ENCODE measurements at regions not wholly inside any gene's neighbourhood (a gene's known extent, or its start where the extent isn't known, plus 50 kb on each side); places are given as distances from the start of the nearest gene placed in this dataset.
"Not testable (repeated sequence)": the region's sequence is repeated elsewhere in the genome, so short reads cannot be mapped to it uniquely, and the experiment has no call there.

- H3K36me3 ChIP-seq, H3K27me3 ChIP-seq, H3K9me3 ChIP-seq, H3K4me3 ChIP-seq: not testable (repeated sequence)
- Histone ChIP-seq H3K27ac (peak overlapping the region in 3 of 4 donors; percentile 66 to 76 (median 75)), H3K4me1 (peaks cover 0 to 45% (median 29%) of the 10 kb centered on the region in 3 donors)
- TF ChIP-seq POLR2AphosphoS5 (IDR thresholded peaks at IDR 0.05) (peak; percentile 19), CTCF (IDR thresholded peaks at IDR 0.05) (peak in 1 of 4 experiments; percentile 23)
- peak; percentile 14 for ATAC-seq
- WGBS, 2 donors (ENCODE audit: low coverage in 1 of 2) = 18% methylated on average over 8 of the region's 34 CpGs; no CpG with 5 or more reads in 1 of the 2 donors
Observed at GRCh38 chr16:88262858-88263563, 119.7 kb upstream of the ZNF469 start.

- not testable (repeated sequence) for H3K36me3 ChIP-seq, ATAC-seq, H3K27me3 ChIP-seq, H3K4me3 ChIP-seq, H3K9me3 ChIP-seq
- H3K4me1 ChIP-seq = peaks cover 0 to 45% (median 29%) of the 10 kb centered on the region in 3 donors
- H3K27ac ChIP-seq = peak overlapping the region in 3 of 4 donors; percentile 66 to 76 (median 75)
- 100% methylated on average over 2 of the region's 17 CpGs; no CpG with 5 or more reads in 1 of the 2 donors for WGBS, 2 donors (ENCODE audit: low coverage in 1 of 2)
Observed at GRCh38 chr16:88263681-88264287, 119.0 kb upstream of the ZNF469 start.

- Histone ChIP-seq H3K4me3 (peak overlapping the region in 1 of 2 donors; percentile 32), H3K27ac (peak overlapping the region in 2 of 4 donors; percentile 54 to 75)
- TF ChIP-seq POLR2AphosphoS5 (IDR thresholded peaks at IDR 0.05) (peak; percentile 54), EP300 (IDR thresholded peaks at IDR 0.05) (no peak), CTCF (IDR thresholded peaks at IDR 0.05) (no peak), POLR2A (IDR thresholded peaks at IDR 0.05) (no peak)
Observed at GRCh38 chr16:88264641-88265285, 118.0 kb upstream of the ZNF469 start.

GRCh38 chr16:88265286-88265938 lies 117.3 kb upstream of the ZNF469 start:
- WGBS, 2 donors (ENCODE audit: low coverage in 1 of 2) = 70 to 80% methylated on average over 1 to 2 of the region's 25 CpGs

More at GRCh38 chr16:88264641-88265285, 118.0 kb upstream of the ZNF469 start:
- H3K27me3 ChIP-seq = peaks cover under 1% of the 10 kb centered on the region
- no peaks in the 10 kb centered on the region for H3K36me3 ChIP-seq
- WGBS, 2 donors (ENCODE audit: low coverage in 1 of 2) = no CpG with 5 or more reads among the region's 30 CpGs
- H3K4me1 ChIP-seq = peaks cover 0 to 45% (median 29%) of the 10 kb centered on the region in 3 donors
- H3K9me3 ChIP-seq = no peaks in the 10 kb centered on the region
- peak; percentile 96 for ATAC-seq

GRCh38 chr16:88266036-88266435 lies 116.7 kb upstream of the ZNF469 start:
- ATAC-seq, H3K36me3 ChIP-seq, H3K9me3 ChIP-seq, H3K27me3 ChIP-seq, H3K4me3 ChIP-seq: not testable (repeated sequence)
- peak overlapping the region in 1 of 4 donors; percentile 75 for H3K27ac ChIP-seq
- WGBS, 2 donors (ENCODE audit: low coverage in 1 of 2) = no CpG with 5 or more reads among the region's 12 CpGs
- H3K4me1 ChIP-seq = peaks cover 0 to 45% (median 29%) of the 10 kb centered on the region in 3 donors

More at GRCh38 chr16:88265286-88265938, 117.3 kb upstream of the ZNF469 start:
- ATAC-seq, H3K9me3 ChIP-seq, H3K27me3 ChIP-seq, H3K36me3 ChIP-seq: not testable (repeated sequence)
- Histone ChIP-seq H3K4me3 (peak overlapping the region in 1 of 2 donors; percentile 32), H3K4me1 (peaks cover 0 to 45% (median 29%) of the 10 kb centered on the region in 3 donors), H3K27ac (peak overlapping the region in 2 of 4 donors; percentile 31 to 75)

- ATAC-seq, H3K27ac ChIP-seq, H3K4me3 ChIP-seq: not testable (repeated sequence)
Observed at GRCh38 chr16:88266935-88267551, 115.7 kb upstream of the ZNF469 start.

GRCh38 chr16:88268186-88268970 lies 114.4 kb upstream of the ZNF469 start:
- 90 to 100% methylated on average over 3 to 7 of the region's 20 CpGs for WGBS, 2 donors (ENCODE audit: low coverage in 1 of 2)
- ATAC-seq, H3K4me3 ChIP-seq, H3K9me3 ChIP-seq, H3K36me3 ChIP-seq, H3K27ac ChIP-seq, H3K27me3 ChIP-seq: not testable (repeated sequence)
- H3K4me1 ChIP-seq = peaks cover 0 to 29% (median 21%) of the 10 kb centered on the region in 3 donors

More at GRCh38 chr16:88266935-88267551, 115.7 kb upstream of the ZNF469 start:
- not testable (repeated sequence) for H3K36me3 ChIP-seq, H3K27me3 ChIP-seq, H3K9me3 ChIP-seq
- peaks cover 0 to 40% (median 25%) of the 10 kb centered on the region in 3 donors for H3K4me1 ChIP-seq
- 80% methylated on average over 1 of the region's 31 CpGs; no CpG with 5 or more reads in 1 of the 2 donors for WGBS, 2 donors (ENCODE audit: low coverage in 1 of 2)

GRCh38 chr16:88270171-88270790 lies 112.5 kb upstream of the ZNF469 start:
- not testable (repeated sequence) for H3K9me3 ChIP-seq, H3K27me3 ChIP-seq, H3K27ac ChIP-seq, ATAC-seq, H3K4me3 ChIP-seq, H3K36me3 ChIP-seq
- WGBS, 2 donors (ENCODE audit: low coverage in 1 of 2) = 79% methylated on average over 3 of the region's 10 CpGs; no CpG with 5 or more reads in 1 of the 2 donors
- peaks cover 0 to 10% (median 8%) of the 10 kb centered on the region in 3 donors for H3K4me1 ChIP-seq

- H3K27ac ChIP-seq, H3K4me3 ChIP-seq, H3K36me3 ChIP-seq, ATAC-seq, H3K27me3 ChIP-seq, H3K9me3 ChIP-seq, H3K4me1 ChIP-seq: not testable (repeated sequence)
- 88% methylated on average over 6 of the region's 11 CpGs; no CpG with 5 or more reads in 1 of the 2 donors for WGBS, 2 donors (ENCODE audit: low coverage in 1 of 2)
Observed at GRCh38 chr16:88271296-88271695, 111.5 kb upstream of the ZNF469 start.
